K562 (cell line): ENCODE measurements at regions not wholly inside any gene's neighbourhood (a gene's known extent, or its start where the extent isn't known, plus 50 kb on each side); places are given as distances from the start of the nearest gene placed in this dataset. TPM values are rescaled to one million over a fixed set of nuclear protein-coding genes. Genes with fewer than 3 reads are reported as not detected.

Experiments used
- small RNA-seq: library from RNA; depleted of rRNA; stranded (forward); fragments of <200 nt; gene quantifications from one replicate; pipeline ENCODE3, GENCODE V24; 2014

Small RNA genes in the stretch of these regions (small RNA-seq; reads per million reads assigned to genes)
- not detected for gene RNU6-1319P
